Keratinocyte (primary cell): ENCODE measurements at regions not wholly inside any gene's neighbourhood (a gene's known extent, or its start where the extent isn't known, plus 50 kb on each side); places are given as distances from the start of the nearest gene placed in this dataset.

ENCODE experiments used
- DNase-seq: peaks from one replicate; pipeline ENCODE4 v3.0.0-alpha.2; 2011; ENCODE audit warnings: low read depth, missing footprints, low spot score
- FAIRE-seq: peaks from 2 replicates; lab custom pipeline; 2011; peaks lifted over from hg19 to GRCh38; lab: Jason Lieb, UNC
- H2AFZ ChIP-seq: 2 replicates; pipeline ENCODE4 v1.6.0; 2012; ENCODE audit warnings: low read length, control low read depth, inconsistent platforms; ENCODE audit not compliant: control insufficient read depth
- H3K27ac ChIP-seq: 2 replicates; pipeline ENCODE4 v1.5.1; 2011; ENCODE audit warnings: low read length; ENCODE audit not compliant: control insufficient read depth, insufficient read depth
- H3K27me3 ChIP-seq: 3 replicates; pipeline ENCODE4 v1.6.0; 2011; ENCODE audit warnings: low read length; ENCODE audit not compliant: control insufficient read depth, insufficient read depth; ENCODE audit errors: extremely low read depth
- H3K36me3 ChIP-seq, 2 experiments: 2 replicates in 1 of 2; 3 replicates in 1 of 2; pipeline ENCODE4 v1.5.1; 2011; ENCODE audit warnings: low read length in 2 of 2, mild to moderate bottlenecking in 1 of 2; ENCODE audit not compliant: control insufficient read depth in 2 of 2, insufficient read depth in 2 of 2; ENCODE audit errors: extremely low read depth in 1 of 2
- H3K4me1 ChIP-seq: 3 replicates; pipeline ENCODE4 v1.5.1; 2011; ENCODE audit warnings: low read length; ENCODE audit not compliant: control insufficient read depth, insufficient read depth; ENCODE audit errors: extremely low read depth
- H3K4me2 ChIP-seq: 3 replicates; pipeline ENCODE4 v1.6.0; 2011; ENCODE audit warnings: low read depth, low read length; ENCODE audit not compliant: control insufficient read depth, insufficient read depth; ENCODE audit errors: extremely low read depth
- H3K4me3 ChIP-seq, 3 experiments: fragments of 200-600 bp in 1 of 3; sonication (generic) in 1 of 3; 2 replicates in 2 of 3; 3 replicates in 1 of 3; pipeline ENCODE4 v1.5.1; 2011 to 2016; ENCODE audit warnings: low read length in 3 of 3, mild to moderate bottlenecking in 3 of 3, control low read depth in 2 of 3, inconsistent platforms in 1 of 3, low read depth in 1 of 3, mixed read lengths in 1 of 3, mixed run types in 1 of 3, moderate library complexity in 1 of 3; ENCODE audit not compliant: control insufficient read depth in 2 of 3, insufficient read depth in 2 of 3; ENCODE audit errors: extremely low read depth in 1 of 3
- H3K79me2 ChIP-seq: 2 replicates; pipeline ENCODE4 v1.6.0; 2012; ENCODE audit warnings: low read length; ENCODE audit not compliant: control insufficient read depth, insufficient read depth
- H3K9ac ChIP-seq: 3 replicates; pipeline ENCODE4 v1.6.0; 2011; ENCODE audit warnings: low read length; ENCODE audit not compliant: control insufficient read depth, insufficient read depth; ENCODE audit errors: extremely low read depth
- H3K9me1 ChIP-seq: 3 replicates; pipeline ENCODE4 v1.6.0; 2011; ENCODE audit warnings: low read length; ENCODE audit not compliant: control insufficient read depth, insufficient read depth; ENCODE audit errors: extremely low read depth
- H3K9me3 ChIP-seq: 2 replicates; pipeline ENCODE4 v1.5.1; 2012; ENCODE audit warnings: low read depth, low read length; ENCODE audit not compliant: control insufficient read depth
- H4K20me1 ChIP-seq: 3 replicates; pipeline ENCODE4 v1.6.0; 2011; ENCODE audit warnings: low read length; ENCODE audit not compliant: control insufficient read depth, insufficient read depth; ENCODE audit errors: extremely low read depth
- EZH2 ChIP-seq: IDR thresholded peaks from one replicate; pipeline ENCODE4 v1.6.1; 2012; ENCODE audit warnings: inconsistent platforms, mild to moderate bottlenecking, low read length, moderate library complexity
- dilution Hi-C: fragments of 300-500 bp; cut with MboI; formaldehyde crosslinking; loops from one replicate; pipeline ENCODE4 v1.7.0; 2020; ENCODE audit warnings: low sequenced_read_pairs; ENCODE audit not compliant: extremely low pct_ligation_motif_present
- TF ChIP-seq, protein P1 (sequence below), 3 experiments: IDR thresholded peaks in 1 of 3; conservative IDR thresholded peaks in 1 of 3; optimal IDR thresholded peaks in 1 of 3; 2 replicates in 2 of 3; 3 replicates in 1 of 3; pipeline versions ENCODE3 to v1.5.1; 2011; ENCODE audit warnings: low read length in 3 of 3, mild to moderate bottlenecking in 3 of 3, moderate library complexity in 2 of 3, control low read depth in 1 of 3, inconsistent platforms in 1 of 3; ENCODE audit not compliant: insufficient read depth in 2 of 3; ENCODE audit errors: extremely low read depth in 1 of 3

GRCh38 chr7:11957956-11958355 lies 126.0 kb upstream of the THSD7A start:
- Histone ChIP-seq H3K27ac (no peak overlapping the region), H3K79me2 (no peaks in the 10 kb centered on the region), H3K4me2 (no peak overlapping the region), H4K20me1 (no peaks in the 10 kb centered on the region), H3K36me3 (no peaks in the 10 kb centered on the region), H3K27me3 (no peaks in the 10 kb centered on the region), H3K9me3 (no peaks in the 10 kb centered on the region), H2AFZ (no peak overlapping the region), H3K4me1 (no peaks in the 10 kb centered on the region), H3K9me1 (no peaks in the 10 kb centered on the region), H3K9ac (no peak overlapping the region), H3K4me3 (no peak overlapping the region)
- no peak for FAIRE-seq
- no peak for TF ChIP-seq EZH2
- TF ChIP-seq, protein P1, sequence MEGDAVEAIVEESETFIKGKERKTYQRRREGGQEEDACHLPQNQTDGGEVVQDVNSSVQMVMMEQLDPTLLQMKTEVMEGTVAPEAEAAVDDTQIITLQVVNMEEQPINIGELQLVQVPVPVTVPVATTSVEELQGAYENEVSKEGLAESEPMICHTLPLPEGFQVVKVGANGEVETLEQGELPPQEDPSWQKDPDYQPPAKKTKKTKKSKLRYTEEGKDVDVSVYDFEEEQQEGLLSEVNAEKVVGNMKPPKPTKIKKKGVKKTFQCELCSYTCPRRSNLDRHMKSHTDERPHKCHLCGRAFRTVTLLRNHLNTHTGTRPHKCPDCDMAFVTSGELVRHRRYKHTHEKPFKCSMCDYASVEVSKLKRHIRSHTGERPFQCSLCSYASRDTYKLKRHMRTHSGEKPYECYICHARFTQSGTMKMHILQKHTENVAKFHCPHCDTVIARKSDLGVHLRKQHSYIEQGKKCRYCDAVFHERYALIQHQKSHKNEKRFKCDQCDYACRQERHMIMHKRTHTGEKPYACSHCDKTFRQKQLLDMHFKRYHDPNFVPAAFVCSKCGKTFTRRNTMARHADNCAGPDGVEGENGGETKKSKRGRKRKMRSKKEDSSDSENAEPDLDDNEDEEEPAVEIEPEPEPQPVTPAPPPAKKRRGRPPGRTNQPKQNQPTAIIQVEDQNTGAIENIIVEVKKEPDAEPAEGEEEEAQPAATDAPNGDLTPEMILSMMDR (optimal IDR thresholded peaks at IDR 0.05 in 1 of 3, IDR thresholded peaks at IDR 0.05 in 1 of 3, conservative IDR thresholded peaks at IDR 0.05 in 1 of 3; ENCODE audit: extremely low read depth in 1 of 3, insufficient read depth in 2 of 3, low read length in 3 of 3) = no peak
- no peak for DNase-seq
- dilution Hi-C loops = no loop called here

DNA sequence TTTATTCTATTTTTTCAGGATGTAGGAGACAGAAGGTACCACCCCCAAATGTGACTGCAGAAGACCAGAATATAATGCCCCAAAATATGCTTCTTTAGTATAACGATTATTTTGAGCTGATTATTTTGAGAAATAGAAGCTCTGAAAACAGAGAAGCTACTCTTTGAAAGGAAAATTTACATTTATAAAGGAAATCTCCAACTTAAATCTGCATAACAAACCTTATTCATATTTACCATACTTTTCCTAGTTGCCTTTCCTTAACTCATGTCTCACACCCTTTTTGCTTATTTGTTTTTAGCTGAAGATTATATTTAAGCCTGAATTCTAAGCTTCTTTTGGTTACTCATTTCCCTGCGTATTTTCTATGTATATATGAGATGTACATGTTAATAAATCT lies 127.1 kb upstream of the THSD7A start:
- no peaks in the 10 kb centered on the region for H3K27me3 ChIP-seq
- H3K9me1 ChIP-seq = no peaks in the 10 kb centered on the region
- no peak overlapping the region for H3K4me2 ChIP-seq
- dilution Hi-C loops = no loop called here
- no peak for FAIRE-seq
- H3K27ac ChIP-seq = no peak overlapping the region
- H3K9ac ChIP-seq = no peak overlapping the region
- no peaks in the 10 kb centered on the region for H3K4me1 ChIP-seq
- no peak overlapping the region for H3K4me3 ChIP-seq
- DNase-seq = no peak
- H4K20me1 ChIP-seq = no peaks in the 10 kb centered on the region
- no peaks in the 10 kb centered on the region for H3K9me3 ChIP-seq
- no peak for TF ChIP-seq EZH2
- TF ChIP-seq, protein P1 (optimal IDR thresholded peaks at IDR 0.05 in 1 of 3, IDR thresholded peaks at IDR 0.05 in 1 of 3, conservative IDR thresholded peaks at IDR 0.05 in 1 of 3; ENCODE audit: extremely low read depth in 1 of 3, insufficient read depth in 2 of 3, low read length in 3 of 3) = no peak
- H3K79me2 ChIP-seq = no peaks in the 10 kb centered on the region
- no peak overlapping the region for H2AFZ ChIP-seq
- H3K36me3 ChIP-seq = no peaks in the 10 kb centered on the region
